ENCODE measurements at regions not wholly inside any gene's neighbourhood (a gene's known extent, or its start where the extent isn't known, plus 50 kb on each side); places are given as distances from the start of the nearest gene placed in this dataset.

GRCh38 chr3:76941376-76941775 lies 98.5 kb upstream of the ROBO2 start:
- H3K9me3 ChIP-seq: no peaks in the 10 kb centered on the region
- in situ Hi-C loops (cut with MboI; ENCODE audit: low sequenced_read_pairs in 4 of 4): no loop called here

GRCh38 chr3:76942101-76942500 lies 97.8 kb upstream of the ROBO2 start:
- Histone ChIP-seq H3K9me3 (no peaks in the 10 kb centered on the region), H3K27ac (no peak overlapping the region), H3K36me3 (no peaks in the 10 kb centered on the region), H3K27me3 (no peaks in the 10 kb centered on the region), H3K4me1 (no peaks in the 10 kb centered on the region), H3K4me3 (no peak overlapping the region)
- DNase-seq: no peak
- TF ChIP-seq CTCF (IDR thresholded peaks at IDR 0.05 in 4 of 5, conservative IDR thresholded peaks at IDR 0.05 in 1 of 5): no peak
- no peak for TF ChIP-seq POLR2A (IDR thresholded peaks at IDR 0.05)
- intact Hi-C loops (cut with DNase I; ENCODE audit: low total_unique reads): no loop called here
- no peak for ATAC-seq
- in situ Hi-C loops (cut with MboI; ENCODE audit: low sequenced_read_pairs in 4 of 4): no loop called here

More at GRCh38 chr3:76941376-76941775, 98.5 kb upstream of the ROBO2 start:
- TF ChIP-seq CTCF (IDR thresholded peaks at IDR 0.05 in 4 of 5, conservative IDR thresholded peaks at IDR 0.05 in 1 of 5) (no peak), POLR2A (IDR thresholded peaks at IDR 0.05) (no peak)
- ATAC-seq: no peak
- intact Hi-C loops (cut with DNase I; ENCODE audit: low total_unique reads): no loop called here
- H3K27me3 ChIP-seq: no peaks in the 10 kb centered on the region
- no peak overlapping the region for H3K4me3 ChIP-seq
- no peaks in the 10 kb centered on the region for H3K4me1 ChIP-seq
- no peak overlapping the region for H3K27ac ChIP-seq
- no peak for DNase-seq
- H3K36me3 ChIP-seq: no peaks in the 10 kb centered on the region

- H3K27me3 ChIP-seq: no peaks in the 10 kb centered on the region
- intact Hi-C loops (cut with DNase I; ENCODE audit: low total_unique reads) (no loop called here), in situ Hi-C loops (cut with MboI; ENCODE audit: low sequenced_read_pairs in 4 of 4) (no loop called here)
- DNase-seq (no peak), ATAC-seq (no peak)
- TF ChIP-seq POLR2A (IDR thresholded peaks at IDR 0.05): no peak
- TF ChIP-seq CTCF (IDR thresholded peaks at IDR 0.05 in 4 of 5, conservative IDR thresholded peaks at IDR 0.05 in 1 of 5): no peak
- no peak overlapping the region for H3K27ac ChIP-seq
- H3K4me1 ChIP-seq: no peaks in the 10 kb centered on the region
- no peaks in the 10 kb centered on the region for H3K9me3 ChIP-seq
- H3K36me3 ChIP-seq: no peaks in the 10 kb centered on the region
- no peak overlapping the region for H3K4me3 ChIP-seq
Observed at GRCh38 chr3:76943058-76943457, 96.8 kb upstream of the ROBO2 start.

GRCh38 chr3:76943671-76944070 lies 96.2 kb upstream of the ROBO2 start:
- TF ChIP-seq CTCF (IDR thresholded peaks at IDR 0.05 in 4 of 5, conservative IDR thresholded peaks at IDR 0.05 in 1 of 5): no peak
- no peak for TF ChIP-seq POLR2A (IDR thresholded peaks at IDR 0.05)
- intact Hi-C loops (cut with DNase I; ENCODE audit: low total_unique reads) (no loop called here), in situ Hi-C loops (cut with MboI; ENCODE audit: low sequenced_read_pairs in 4 of 4) (no loop called here)
- H3K36me3 ChIP-seq: no peaks in the 10 kb centered on the region
- no peaks in the 10 kb centered on the region for H3K9me3 ChIP-seq
- ATAC-seq (no peak), DNase-seq (no peak)
- no peak overlapping the region for H3K4me3 ChIP-seq
- no peaks in the 10 kb centered on the region for H3K27me3 ChIP-seq
- no peak overlapping the region for H3K27ac ChIP-seq
- H3K4me1 ChIP-seq: no peaks in the 10 kb centered on the region

GRCh38 chr3:76949033-76949432 lies 90.9 kb upstream of the ROBO2 start:
- Histone ChIP-seq H3K9me3 (no peaks in the 10 kb centered on the region), H3K27me3 (no peaks in the 10 kb centered on the region), H3K4me1 (no peaks in the 10 kb centered on the region), H3K36me3 (no peaks in the 10 kb centered on the region), H3K27ac (no peak overlapping the region), H3K4me3 (no peak overlapping the region)
- in situ Hi-C loops (cut with MboI; ENCODE audit: low sequenced_read_pairs in 4 of 4): no loop called here
- TF ChIP-seq POLR2A (IDR thresholded peaks at IDR 0.05): no peak
- TF ChIP-seq CTCF (IDR thresholded peaks at IDR 0.05 in 4 of 5, conservative IDR thresholded peaks at IDR 0.05 in 1 of 5): no peak
- no peak for DNase-seq
- ATAC-seq: no peak
- intact Hi-C loops (cut with DNase I; ENCODE audit: low total_unique reads): no loop called here
